C4-2B (cell line): ENCODE measurements at regions not wholly inside any gene's neighbourhood (a gene's known extent, or its start where the extent isn't known, plus 50 kb on each side); places are given as distances from the start of the nearest gene placed in this dataset.
A peak's percentile ranks its signal among the peaks of the same experiment; 100 is the strongest.

Experiments used
- ZFX ChIP-seq: fragments of 450-650 bp; IDR thresholded peaks from 2 replicates; pipeline ENCODE4 v1.6.1; 2017
- TF ChIP-seq, protein P1 (sequence below): fragments of 450-650 bp; conservative IDR thresholded peaks from 2 replicates; pipeline ENCODE4 v1.5.1; 2017; ENCODE audit warnings: mild to moderate bottlenecking

DNA sequence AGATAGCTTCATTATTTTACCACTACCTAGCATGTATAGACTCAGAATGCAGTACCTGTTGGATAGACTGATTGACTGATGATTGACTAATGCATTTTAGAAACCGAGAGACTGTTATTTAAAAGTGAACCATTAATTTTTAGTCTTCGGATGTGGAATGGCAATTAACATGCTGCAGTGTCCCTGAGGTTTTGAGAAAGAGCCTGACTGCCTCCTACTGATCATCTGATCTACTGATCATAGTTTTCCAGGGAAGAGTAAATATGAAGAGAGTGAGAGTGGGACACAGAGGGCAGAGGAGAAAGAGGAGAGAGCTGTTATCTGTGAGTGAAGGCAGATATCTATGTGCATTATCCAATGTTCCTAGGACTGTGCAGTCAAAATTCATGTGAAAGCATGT is 764.7 kb downstream of the TRIML1 start:
- TF ChIP-seq, protein P1, sequence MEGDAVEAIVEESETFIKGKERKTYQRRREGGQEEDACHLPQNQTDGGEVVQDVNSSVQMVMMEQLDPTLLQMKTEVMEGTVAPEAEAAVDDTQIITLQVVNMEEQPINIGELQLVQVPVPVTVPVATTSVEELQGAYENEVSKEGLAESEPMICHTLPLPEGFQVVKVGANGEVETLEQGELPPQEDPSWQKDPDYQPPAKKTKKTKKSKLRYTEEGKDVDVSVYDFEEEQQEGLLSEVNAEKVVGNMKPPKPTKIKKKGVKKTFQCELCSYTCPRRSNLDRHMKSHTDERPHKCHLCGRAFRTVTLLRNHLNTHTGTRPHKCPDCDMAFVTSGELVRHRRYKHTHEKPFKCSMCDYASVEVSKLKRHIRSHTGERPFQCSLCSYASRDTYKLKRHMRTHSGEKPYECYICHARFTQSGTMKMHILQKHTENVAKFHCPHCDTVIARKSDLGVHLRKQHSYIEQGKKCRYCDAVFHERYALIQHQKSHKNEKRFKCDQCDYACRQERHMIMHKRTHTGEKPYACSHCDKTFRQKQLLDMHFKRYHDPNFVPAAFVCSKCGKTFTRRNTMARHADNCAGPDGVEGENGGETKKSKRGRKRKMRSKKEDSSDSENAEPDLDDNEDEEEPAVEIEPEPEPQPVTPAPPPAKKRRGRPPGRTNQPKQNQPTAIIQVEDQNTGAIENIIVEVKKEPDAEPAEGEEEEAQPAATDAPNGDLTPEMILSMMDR = peak; percentile 17; the same call in 1 of the 2 replicates
- TF ChIP-seq ZFX = no peak
